ENCODE measurements at regions not wholly inside any gene's neighbourhood (a gene's known extent, or its start where the extent isn't known, plus 50 kb on each side); places are given as distances from the start of the nearest gene placed in this dataset.

- Histone ChIP-seq H3K4me1 (no peaks in the 10 kb centered on the region), H3K27ac (no peak overlapping the region), H3K4me3 (no peak overlapping the region), H3K9me3 (no peaks in the 10 kb centered on the region), H3K4me2 (no peak overlapping the region)
- TF ChIP-seq CHD2 (IDR thresholded peaks at IDR 0.05; ENCODE audit: low read length, partially characterized antibody) (no peak), ZSCAN20 (CRISPR knock-in tag; IDR thresholded peaks at IDR 0.05) (no peak), ESRRA (IDR thresholded peaks at IDR 0.05; ENCODE audit: borderline replicate concordance, low read length) (no peak), HMGXB4 (CRISPR knock-in tag; IDR thresholded peaks at IDR 0.05; ENCODE audit: borderline replicate concordance) (no peak), POLR2AphosphoS2 (conservative IDR thresholded peaks at IDR 0.05; ENCODE audit: low read length) (no peak), CTCF (IDR thresholded peaks at IDR 0.05) (no peak), ATOH8 (CRISPR knock-in tag; IDR thresholded peaks at IDR 0.05; ENCODE audit: low read depth) (no peak), RCOR1 (IDR thresholded peaks at IDR 0.05; ENCODE audit: low read depth, low read length) (no peak)
- CTCF ChIA-PET, result no interaction called here
- no peak for FAIRE-seq
- WGBS (ENCODE audit: missing lambda C conversion rate), result 25% methylated on average over 2 of the region's 2 CpGs
- no peak for ATAC-seq
- no peak for DNase-seq (ENCODE audit: low read depth in 1 of 2, low spot score in 1 of 2)
- POLR2A ChIA-PET, result no interaction called here
Observed at GRCh38 chr18:70559446-70559845, 270.6 kb downstream of the SOCS6 start.

GRCh38 chr18:70558371-70558770 is 269.5 kb downstream of the SOCS6 start:
- no peaks in the 10 kb centered on the region for H3K4me1 ChIP-seq
- no peaks in the 10 kb centered on the region for H3K9me3 ChIP-seq
- CTCF ChIA-PET, result interaction anchor here (0.8 kb wide), 1 partner anchor 10 kb away, joined by 3 read pairs; no protein-coding TSS in a partner anchor
- ATAC-seq (no peak), DNase-seq (ENCODE audit: low read depth in 1 of 2, low spot score in 1 of 2) (no peak), FAIRE-seq (no peak)
- no peak overlapping the region for H3K27ac ChIP-seq
- H3K4me3 ChIP-seq, result no peak overlapping the region
- 3% methylated on average over 1 of the region's 1 CpG for WGBS (ENCODE audit: missing lambda C conversion rate)
- no peak overlapping the region for H3K4me2 ChIP-seq
- POLR2A ChIA-PET, result no interaction called here
- TF ChIP-seq REST (IDR thresholded peaks at IDR 0.05), result no peak
- no peak for TF ChIP-seq HOXB5 (CRISPR knock-in tag; IDR thresholded peaks at IDR 0.05)
- no peak for TF ChIP-seq MAFK (IDR thresholded peaks at IDR 0.05; ENCODE audit: partially characterized antibody)
- no peak for TF ChIP-seq JUN (IDR thresholded peaks at IDR 0.05)
- TF ChIP-seq CHD4 (IDR thresholded peaks at IDR 0.05; ENCODE audit: borderline replicate concordance), result no peak
- TF ChIP-seq TFCP2L1 (CRISPR knock-in tag; IDR thresholded peaks at IDR 0.05), result no peak
- no peak for TF ChIP-seq JUNB (IDR thresholded peaks at IDR 0.05)
- TF ChIP-seq ZNF302 (CRISPR knock-in tag; IDR thresholded peaks at IDR 0.05), result no peak
- no peak for TF ChIP-seq HOXA7 (CRISPR knock-in tag; IDR thresholded peaks at IDR 0.05)
- TF ChIP-seq ZFP36 (IDR thresholded peaks at IDR 0.05; ENCODE audit: borderline replicate concordance, partially characterized antibody), result no peak
- no peak for TF ChIP-seq CHD2 (IDR thresholded peaks at IDR 0.05; ENCODE audit: low read length, partially characterized antibody)
- TF ChIP-seq POLR2AphosphoS2 (conservative IDR thresholded peaks at IDR 0.05; ENCODE audit: low read length), result no peak
- TF ChIP-seq ZSCAN20 (CRISPR knock-in tag; IDR thresholded peaks at IDR 0.05), result no peak
- TF ChIP-seq MAZ (IDR thresholded peaks at IDR 0.05; ENCODE audit: borderline replicate concordance, low read depth, low read length), result no peak
- TF ChIP-seq USF2 (IDR thresholded peaks at IDR 0.05), result no peak
